GM19463 (cell line): ENCODE measurements at regions not wholly inside any gene's neighbourhood (a gene's known extent, or its start where the extent isn't known, plus 50 kb on each side); places are given as distances from the start of the nearest gene placed in this dataset.
"Not testable (repeated sequence)": the region's sequence is repeated elsewhere in the genome, so short reads cannot be mapped to it uniquely, and the experiment has no call there.

Experiments
- ATAC-seq: cut with Tn5 transposase; IDR thresholded peaks from one replicate; pipeline ENCODE4 v1.9.1; 2021; ENCODE audit warnings: mild to moderate bottlenecking, moderate library complexity; ENCODE audit not compliant: unreplicated experiment

DNA sequence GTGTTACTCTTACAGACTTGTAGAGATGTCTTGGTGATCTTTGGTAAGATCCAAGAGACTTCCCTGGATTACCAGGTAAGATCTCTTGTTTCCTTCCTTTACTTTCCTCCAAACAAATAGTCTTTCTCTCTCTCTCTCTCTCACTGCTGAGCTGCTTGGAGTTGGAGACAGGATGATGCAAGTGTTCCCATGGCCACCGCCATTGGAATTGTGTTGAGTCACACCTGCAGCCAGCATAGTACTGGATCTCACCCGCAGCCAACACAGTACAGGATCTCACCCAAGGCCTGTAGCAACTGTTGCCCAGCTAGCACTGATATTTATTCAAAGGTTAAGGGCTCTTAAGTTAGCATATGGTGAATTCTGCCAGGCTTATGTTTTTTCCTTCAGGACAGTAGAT is 1080.9 kb downstream of the FAT4 start:
- no peak for ATAC-seq

DNA sequence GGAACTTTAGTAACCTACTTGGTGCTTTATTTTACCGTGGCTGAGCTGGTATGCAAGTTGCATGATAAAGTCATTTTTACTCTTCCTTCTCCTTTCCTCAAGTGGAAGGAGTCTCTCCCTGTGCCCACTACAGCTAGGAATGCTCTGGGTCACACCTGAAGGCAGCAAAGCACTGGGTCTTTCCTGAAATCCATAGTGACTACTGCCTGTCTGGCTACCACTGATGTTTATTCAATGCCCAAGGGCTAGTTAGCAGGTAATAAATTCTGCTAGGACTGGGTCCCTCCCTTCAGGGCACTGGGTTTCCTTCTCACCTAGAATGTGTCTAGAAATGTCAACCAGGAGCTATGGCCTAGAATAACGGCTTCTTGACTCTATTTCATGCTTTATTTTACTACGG is 1081.4 kb downstream of the FAT4 start:
- no peak for ATAC-seq

DNA sequence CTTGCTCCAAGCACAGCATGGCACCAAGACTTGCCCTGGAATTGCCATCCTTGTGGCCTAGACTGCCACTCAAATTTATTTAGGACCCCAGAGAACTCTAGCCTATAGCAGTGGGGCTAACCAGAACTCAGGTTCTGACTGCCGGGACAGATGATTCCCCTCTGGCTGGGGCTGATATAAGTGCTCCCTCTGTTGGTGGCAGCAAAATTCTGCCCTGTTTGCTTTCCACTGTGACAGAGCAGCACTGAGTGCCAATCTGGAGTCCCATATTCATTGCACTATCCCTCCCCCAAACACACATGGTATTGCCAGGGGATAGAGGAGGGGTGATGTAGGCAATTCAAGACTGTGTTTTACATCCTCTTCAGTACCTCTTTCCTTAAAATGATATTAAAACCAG is 1081.9 kb downstream of the FAT4 start:
- ATAC-seq = no peak

DNA sequence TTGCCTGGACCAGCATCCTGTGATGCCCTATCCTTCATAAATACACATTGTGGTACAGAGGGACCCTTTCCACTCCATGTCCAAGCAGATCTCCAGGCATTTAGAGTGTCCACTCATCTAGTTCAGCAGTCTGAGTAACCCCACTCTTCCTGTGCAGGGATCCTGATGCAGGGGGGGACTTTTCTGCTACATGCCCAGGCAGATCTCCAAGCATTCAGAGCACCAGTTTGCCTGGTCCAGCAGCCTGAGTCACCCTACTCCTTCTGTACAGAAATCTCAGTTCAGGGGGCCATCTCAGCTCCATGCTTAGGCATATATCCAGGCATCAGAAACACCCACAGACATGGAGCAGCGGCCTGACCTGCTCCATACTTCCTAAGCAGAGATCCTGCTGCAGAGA is 1089.8 kb downstream of the FAT4 start:
- no peak for ATAC-seq

GRCh38 chr4:126405369-126405982 is 1090.7 kb downstream of the FAT4 start:
- no peak for ATAC-seq

GRCh38 chr4:126409746-126410145 is 1095.0 kb downstream of the FAT4 start:
- no peak for ATAC-seq

DNA sequence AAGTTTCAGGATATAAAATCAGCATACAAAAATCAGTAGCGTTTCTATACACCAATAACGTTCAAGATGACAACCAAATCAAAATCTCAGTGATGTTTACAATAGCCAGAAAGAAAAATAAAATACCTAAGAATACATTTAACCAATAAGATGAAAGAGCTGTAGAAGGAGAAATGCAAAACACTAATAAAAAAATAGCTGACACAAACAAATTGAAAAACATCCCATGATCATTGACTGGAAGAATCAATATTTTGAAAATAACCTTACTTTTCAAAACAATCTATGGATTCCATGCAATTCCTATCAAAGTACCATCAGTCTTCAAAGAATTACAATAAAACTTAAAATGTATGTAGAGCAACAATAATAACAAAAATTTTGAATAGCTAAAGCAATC is 1096.3 kb downstream of the FAT4 start:
- no peak for ATAC-seq

DNA sequence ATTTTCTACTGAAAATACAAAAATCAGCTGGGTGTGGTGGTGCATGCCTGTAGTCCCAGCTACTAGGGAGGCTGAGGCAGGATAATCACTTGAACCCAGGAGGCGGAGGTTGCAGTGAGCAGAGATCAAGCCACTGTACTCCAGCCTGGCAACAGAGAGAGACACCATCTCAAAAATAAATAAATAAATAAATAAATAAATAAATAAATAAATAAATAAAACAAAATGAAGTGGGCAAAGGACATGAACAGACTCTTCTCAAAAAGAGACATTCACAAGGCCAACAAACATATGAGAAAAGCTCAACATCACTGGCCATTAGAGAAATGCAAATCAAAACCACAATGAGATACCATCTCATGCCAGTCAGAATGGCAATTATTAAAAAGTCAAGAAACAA is 1097.6 kb downstream of the FAT4 start:
- ATAC-seq = not testable (repeated sequence)

GRCh38 chr4:126414741-126415140 is 1100.0 kb downstream of the FAT4 start:
- ATAC-seq = no peak

GRCh38 chr4:126419266-126419665 is 1104.5 kb downstream of the FAT4 start:
- no peak for ATAC-seq

GRCh38 chr4:126427853-126428252 is 1113.1 kb downstream of the FAT4 start:
- no peak for ATAC-seq

DNA sequence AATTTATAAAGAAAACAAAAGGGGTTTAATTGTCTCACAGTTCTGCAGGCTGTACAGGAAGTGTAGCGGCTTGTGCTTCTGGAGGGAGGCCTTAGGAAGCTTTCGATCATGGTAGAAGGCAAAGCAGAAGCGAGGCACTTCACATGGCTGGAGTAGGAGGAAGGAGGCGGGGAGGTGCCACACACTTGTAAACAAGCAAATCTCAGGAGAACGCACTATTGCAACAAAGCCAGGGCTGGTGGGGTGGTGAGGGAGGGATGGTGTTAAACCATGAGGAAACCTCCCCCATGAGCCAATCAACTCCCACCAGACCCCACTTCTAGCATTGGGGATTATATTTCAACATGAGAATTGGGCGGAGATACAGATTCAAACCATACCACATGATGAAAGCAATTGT is 1116.3 kb downstream of the FAT4 start:
- no peak for ATAC-seq

DNA sequence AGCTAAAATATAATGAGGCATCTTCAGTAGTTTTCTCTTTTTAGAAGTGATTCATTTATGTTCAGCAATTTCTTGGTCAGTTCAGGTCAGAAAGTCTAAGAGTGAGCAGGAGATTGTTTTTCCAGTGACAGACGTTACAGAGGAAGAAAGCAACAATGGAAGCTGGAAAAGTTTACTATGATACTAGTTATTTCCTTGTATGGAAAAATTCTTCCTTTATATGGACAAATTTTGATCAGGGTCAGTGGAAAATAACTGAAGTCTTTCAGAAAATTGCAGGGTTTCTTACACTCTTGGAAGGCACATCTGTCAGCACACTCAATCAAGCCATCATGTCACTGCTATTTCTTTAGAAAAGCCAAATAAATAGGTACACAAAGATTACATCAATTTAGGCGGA is 1120.7 kb downstream of the FAT4 start:
- ATAC-seq = no peak

- ATAC-seq = no peak
These were observed 1125.5 kb downstream of the FAT4 start for GRCh38 chr4:126440297-126440696.

DNA sequence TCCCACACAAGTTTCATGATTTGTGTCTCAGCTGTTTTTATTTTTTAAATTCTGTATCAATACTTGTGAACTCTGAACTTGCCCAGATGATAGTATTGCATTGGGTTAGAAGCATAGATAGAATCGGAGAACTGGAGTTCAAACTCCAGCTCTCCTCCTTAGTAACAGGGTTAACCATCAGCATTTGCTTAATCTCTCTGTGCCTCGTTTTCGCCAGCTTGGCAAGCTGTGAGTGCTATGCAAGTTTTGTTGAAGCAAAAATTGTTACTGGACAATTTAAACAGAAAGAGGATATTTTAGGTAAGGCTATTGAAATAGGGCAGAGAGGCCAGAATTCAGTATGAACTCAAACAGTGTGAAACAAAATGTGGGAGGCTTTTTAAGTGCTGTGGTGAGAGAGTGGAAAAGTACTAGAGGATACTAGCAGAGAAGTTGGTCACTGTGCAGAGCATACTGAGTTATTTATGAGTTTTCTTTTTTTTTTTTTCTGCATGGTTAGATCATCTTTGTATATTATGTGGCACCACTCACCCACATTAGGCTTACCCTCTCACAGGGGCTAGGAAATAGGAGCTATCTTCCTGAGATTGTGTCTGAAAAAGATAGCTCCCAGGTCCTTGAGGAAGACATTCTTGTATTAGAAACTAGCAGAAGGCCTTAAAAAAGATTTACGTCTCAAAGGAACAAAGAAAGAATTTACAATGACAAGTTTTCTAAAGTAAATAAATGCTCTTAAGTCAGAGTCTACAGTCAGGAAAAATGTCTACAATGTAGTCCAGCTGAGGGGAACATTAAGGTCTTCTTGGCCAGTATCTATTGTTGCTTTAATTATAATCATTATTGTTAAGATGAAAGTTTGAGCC is 1126.6 kb downstream of the FAT4 start:
- ATAC-seq = no peak

- no peak for ATAC-seq
These were observed 1130.8 kb downstream of the FAT4 start for GRCh38 chr4:126445596-126445995.

DNA sequence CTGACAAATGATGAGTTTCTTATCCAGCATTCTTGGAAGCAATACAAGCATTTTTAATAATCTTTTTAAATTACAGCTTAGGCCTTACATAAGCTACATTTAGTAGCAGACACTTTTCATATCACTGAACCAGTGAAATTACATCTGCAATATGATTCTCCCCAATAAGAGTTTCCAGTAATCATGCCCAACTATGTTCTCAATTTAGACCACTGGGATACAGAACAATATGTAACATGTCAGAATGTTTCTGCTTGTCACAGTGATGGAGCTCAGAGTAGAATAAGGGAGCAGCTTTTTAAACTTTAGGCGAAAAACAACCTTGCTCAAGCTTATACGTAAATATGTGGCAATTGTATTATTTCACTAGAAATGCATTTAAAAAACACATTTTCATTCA is 1132.2 kb downstream of the FAT4 start:
- ATAC-seq = no peak

DNA sequence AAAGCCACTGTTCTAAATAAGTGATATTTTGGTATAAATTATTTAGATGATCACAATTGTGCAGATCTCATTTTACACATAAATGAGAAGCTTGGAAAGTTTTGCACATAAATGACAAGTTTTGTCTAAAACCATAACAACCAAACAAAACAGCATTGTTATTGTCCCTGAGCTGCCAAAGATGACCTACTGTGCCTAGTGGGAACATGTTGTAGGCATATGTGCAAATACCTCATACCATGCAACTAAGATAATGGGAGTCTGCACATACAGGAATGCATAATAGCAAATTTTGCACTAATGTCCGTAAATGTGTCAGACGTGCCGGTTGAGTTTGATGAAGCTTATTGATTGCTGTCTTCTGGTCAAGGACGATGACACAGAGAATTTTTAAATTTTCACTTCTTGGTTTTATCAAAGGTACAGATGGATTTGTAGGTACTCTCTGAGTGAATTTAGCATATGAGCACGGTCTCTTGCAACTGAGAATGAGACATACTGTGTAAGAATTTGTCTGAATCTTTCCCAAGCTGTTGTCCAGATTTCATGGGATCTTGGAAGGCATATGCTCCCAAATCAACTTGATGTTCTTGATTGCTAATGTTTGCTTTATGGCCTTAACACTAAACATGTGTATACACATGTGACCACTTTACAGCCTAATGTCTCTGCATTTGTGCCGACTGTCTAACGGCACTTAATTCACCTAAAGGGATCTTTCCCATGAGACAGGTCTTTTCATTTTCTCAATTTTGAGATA is 1133.5 kb downstream of the FAT4 start:
- ATAC-seq = no peak

GRCh38 chr4:126451237-126451873 is 1136.6 kb downstream of the FAT4 start:
- ATAC-seq = no peak

GRCh38 chr4:126455865-126456264 is 1141.1 kb downstream of the FAT4 start:
- ATAC-seq = no peak

DNA sequence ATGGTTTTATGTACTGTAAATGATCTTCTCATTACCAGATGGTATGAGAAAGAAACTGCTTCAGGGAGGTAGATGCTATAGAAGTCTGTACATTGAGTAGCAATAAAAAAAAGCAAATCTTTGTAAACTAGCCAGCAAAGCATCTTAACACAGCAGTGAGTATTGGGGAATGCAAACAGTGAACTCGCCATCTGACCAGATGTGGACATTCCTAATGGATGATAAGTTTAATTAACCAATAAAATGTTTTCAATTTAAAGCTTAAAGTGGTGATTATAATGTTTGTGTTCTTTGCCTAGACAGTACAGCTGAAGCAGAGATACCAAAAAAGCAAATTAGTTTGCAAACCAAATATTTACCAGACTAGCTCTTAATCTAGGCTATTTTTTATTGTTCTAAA is 1144.2 kb downstream of the FAT4 start:
- ATAC-seq = no peak
